ENCODE measurements at regions not wholly inside any gene's neighbourhood (a gene's known extent, or its start where the extent isn't known, plus 50 kb on each side); places are given as distances from the start of the nearest gene placed in this dataset.

GRCh38 chr10:61119573-61119972 lies 175.6 kb upstream of the RHOBTB1 start:
- H3K27me3 ChIP-seq (ENCODE audit: control insufficient read depth in 1 of 2, insufficient read depth in 2 of 2, low read length in 2 of 2), result peaks cover 0 to 5% of the 10 kb centered on the region in 2 experiments
- intact Hi-C loops (cut with DNase I, micrococcal nuclease), result no loop called here
- no peak for DNase-seq
- POLR2A ChIA-PET, result no interaction called here
- no peaks in the 10 kb centered on the region for H3K9me3 ChIP-seq (ENCODE audit: control insufficient read depth in 1 of 2, insufficient read depth in 1 of 2, low read length in 2 of 2)
- Mint-ChIP-seq H3K4me1 (ENCODE audit: low read depth) (no peaks in the 10 kb centered on the region), H3K9me3 (no peaks in the 10 kb centered on the region), H3K27ac (no peak overlapping the region), H3K36me3 (ENCODE audit: low read depth) (no peaks in the 10 kb centered on the region), H3K4me3 (no peak overlapping the region), H3K27me3 (no peaks in the 10 kb centered on the region)
- no peak overlapping the region for H3K27ac ChIP-seq (ENCODE audit: low read depth in 1 of 2, low read length in 2 of 2)
- no peak for ATAC-seq (ENCODE audit: poor library complexity)
- CTCF ChIA-PET, result no interaction called here
- no peaks in the 10 kb centered on the region for H3K36me3 ChIP-seq (ENCODE audit: insufficient read depth, low read length)
- no peaks in the 10 kb centered on the region for H3K4me1 ChIP-seq (ENCODE audit: insufficient read depth, low read length)
- H3K4me3 ChIP-seq (ENCODE audit: low read length), result no peak overlapping the region
- TF ChIP-seq CTCF (IDR thresholded peaks at IDR 0.05), result no peak

- H3K36me3 ChIP-seq (ENCODE audit: insufficient read depth, low read length), result no peaks in the 10 kb centered on the region
- DNase-seq, result no peak
- Mint-ChIP-seq H3K4me1 (ENCODE audit: low read depth) (no peaks in the 10 kb centered on the region), H3K9me3 (peaks cover 3% of the 10 kb centered on the region), H3K27me3 (no peaks in the 10 kb centered on the region), H3K27ac (no peak overlapping the region), H3K4me3 (no peak overlapping the region), H3K36me3 (ENCODE audit: low read depth) (no peaks in the 10 kb centered on the region)
- CTCF ChIA-PET, result interaction anchor here (1.3 kb wide), 1 partner anchor 14 kb away, joined by 3 read pairs; no protein-coding TSS in a partner anchor
- ATAC-seq (ENCODE audit: poor library complexity), result no peak
- H3K4me1 ChIP-seq (ENCODE audit: insufficient read depth, low read length), result no peaks in the 10 kb centered on the region
- H3K27me3 ChIP-seq (ENCODE audit: control insufficient read depth in 1 of 2, insufficient read depth in 2 of 2, low read length in 2 of 2), result peaks cover 0 to 5% of the 10 kb centered on the region in 2 experiments
- intact Hi-C loops (cut with DNase I, micrococcal nuclease), result no loop called here
- H3K27ac ChIP-seq (ENCODE audit: low read depth in 1 of 2, low read length in 2 of 2), result no peak overlapping the region
- no peak for TF ChIP-seq CTCF (IDR thresholded peaks at IDR 0.05)
- no peak overlapping the region for H3K4me3 ChIP-seq (ENCODE audit: low read length)
- H3K9me3 ChIP-seq (ENCODE audit: control insufficient read depth in 1 of 2, insufficient read depth in 1 of 2, low read length in 2 of 2), result no peaks in the 10 kb centered on the region
- POLR2A ChIA-PET, result no interaction called here
Measured at GRCh38 chr10:61115897-61116296, 171.9 kb upstream of the RHOBTB1 start.

GRCh38 chr10:61112771-61113170 lies 168.8 kb upstream of the RHOBTB1 start:
- peaks cover 3% of the 10 kb centered on the region for H3K9me3 Mint-ChIP-seq
- Histone ChIP-seq H3K9me3 (ENCODE audit: control insufficient read depth in 1 of 2, insufficient read depth in 1 of 2, low read length in 2 of 2) (no peaks in the 10 kb centered on the region), H3K27ac (ENCODE audit: low read depth in 1 of 2, low read length in 2 of 2) (no peak overlapping the region), H3K4me3 (ENCODE audit: low read length) (no peak overlapping the region), H3K27me3 (ENCODE audit: control insufficient read depth in 1 of 2, insufficient read depth in 2 of 2, low read length in 2 of 2) (peaks cover 0 to 5% of the 10 kb centered on the region in 2 experiments), H3K36me3 (ENCODE audit: insufficient read depth, low read length) (no peaks in the 10 kb centered on the region), H3K4me1 (ENCODE audit: insufficient read depth, low read length) (no peaks in the 10 kb centered on the region)
- no peak overlapping the region for H3K4me3 Mint-ChIP-seq
- CTCF ChIA-PET, result no interaction called here
- no peaks in the 10 kb centered on the region for H3K27me3 Mint-ChIP-seq
- no peaks in the 10 kb centered on the region for H3K36me3 Mint-ChIP-seq (ENCODE audit: low read depth)
- POLR2A ChIA-PET, result no interaction called here
- intact Hi-C loops (cut with DNase I, micrococcal nuclease), result no loop called here
- no peak overlapping the region for H3K27ac Mint-ChIP-seq
- DNase-seq, result no peak
- no peak for ATAC-seq (ENCODE audit: poor library complexity)
- no peak for TF ChIP-seq CTCF (IDR thresholded peaks at IDR 0.05)
- no peaks in the 10 kb centered on the region for H3K4me1 Mint-ChIP-seq (ENCODE audit: low read depth)

Data from CD4-positive, alpha-beta T cell (primary cell).